ENCODE measurements at regions not wholly inside any gene's neighbourhood (a gene's known extent, or its start where the extent isn't known, plus 50 kb on each side); places are given as distances from the start of the nearest gene placed in this dataset.

DNA sequence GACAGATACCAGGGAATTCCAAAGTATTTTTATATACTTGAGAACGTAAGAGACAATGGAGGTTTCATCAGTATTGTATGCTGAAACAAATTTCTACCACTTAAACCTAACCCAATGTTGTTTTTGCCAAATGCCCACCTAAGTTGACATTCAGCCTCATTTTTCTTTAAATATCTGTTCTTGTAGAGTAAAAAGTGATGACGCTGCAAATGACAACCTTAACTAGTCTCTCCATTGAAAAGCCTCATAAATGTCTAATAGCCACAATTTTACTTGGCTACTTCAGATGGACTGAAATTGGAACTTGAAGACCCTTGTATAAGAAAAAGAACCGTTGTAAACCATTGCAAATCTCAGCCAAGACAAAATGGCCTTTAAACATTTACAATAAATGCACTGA is 176.9 kb downstream of the CRPPA start:
- H3K79me2 ChIP-seq (ENCODE audit: insufficient read depth, low read length), result no peaks in the 10 kb centered on the region
- H3K9me3 ChIP-seq (ENCODE audit: insufficient read depth, low read depth, low read length), result no peaks in the 10 kb centered on the region
- H3K4me2 ChIP-seq (ENCODE audit: low read length), result no peak overlapping the region
- TF ChIP-seq CTCF (IDR thresholded peaks at IDR 0.05; ENCODE audit: insufficient read depth, low read depth, low read length) (no peak), EZH2 (IDR thresholded peaks at IDR 0.05; ENCODE audit: insufficient read depth, low read length) (no peak)
- H3K27ac ChIP-seq (ENCODE audit: low read depth, low read length), result no peak overlapping the region
- H2AFZ ChIP-seq (ENCODE audit: low read depth, low read length), result no peak overlapping the region
- no peaks in the 10 kb centered on the region for H3K4me1 Mint-ChIP-seq (ENCODE audit: low read depth, unreplicated experiment)
- H3K4me1 ChIP-seq (ENCODE audit: insufficient read depth, low read length), result no peaks in the 10 kb centered on the region
- no peaks in the 10 kb centered on the region for H3K27me3 Mint-ChIP-seq (ENCODE audit: low read depth, unreplicated experiment)
- H3K4me3 Mint-ChIP-seq (ENCODE audit: unreplicated experiment), result no peak overlapping the region
- no peaks in the 10 kb centered on the region for H3K27me3 ChIP-seq (ENCODE audit: insufficient read depth, low read length)
- FAIRE-seq, result no peak
- H3K36me3 Mint-ChIP-seq (ENCODE audit: low read depth, unreplicated experiment), result peaks cover 8% of the 10 kb centered on the region
- H3K9ac ChIP-seq (ENCODE audit: low read length), result no peak overlapping the region
- no peak overlapping the region for H3K4me3 ChIP-seq (ENCODE audit: insufficient read depth, low read depth, low read length)
- DNase-seq (ENCODE audit: low read depth), result no peak
- H3K9me3 Mint-ChIP-seq (ENCODE audit: unreplicated experiment), result no peaks in the 10 kb centered on the region
- no peaks in the 10 kb centered on the region for H3K36me3 ChIP-seq (ENCODE audit: insufficient read depth, low read length)
- no peaks in the 10 kb centered on the region for H4K20me1 ChIP-seq (ENCODE audit: insufficient read depth, low read length)
- H3K27ac Mint-ChIP-seq (ENCODE audit: unreplicated experiment), result no peak overlapping the region

DNA sequence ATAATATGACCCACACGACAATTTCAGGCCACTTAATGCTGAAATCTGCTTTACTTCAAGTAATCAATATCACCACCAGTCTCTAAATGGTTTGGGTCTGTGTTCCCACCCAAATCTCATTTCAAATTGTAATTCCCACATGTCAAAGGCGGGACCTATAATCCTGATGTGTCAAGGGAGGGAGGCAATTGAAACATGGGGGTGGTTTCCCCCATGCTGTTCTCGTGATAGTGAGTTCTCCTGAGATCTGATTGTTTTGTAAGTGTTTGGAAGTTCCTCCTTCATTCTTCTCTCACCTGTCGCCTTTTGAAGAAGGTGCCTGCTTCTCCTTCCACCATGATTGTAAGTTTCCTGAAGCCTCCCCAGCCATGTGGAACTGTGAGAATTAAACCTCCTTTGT is 178.4 kb downstream of the CRPPA start:
- Histone ChIP-seq H3K27ac (ENCODE audit: low read depth, low read length) (no peak overlapping the region), H3K79me2 (ENCODE audit: insufficient read depth, low read length) (no peaks in the 10 kb centered on the region), H3K27me3 (ENCODE audit: insufficient read depth, low read length) (no peaks in the 10 kb centered on the region), H3K9me3 (ENCODE audit: insufficient read depth, low read depth, low read length) (no peaks in the 10 kb centered on the region), H2AFZ (ENCODE audit: low read depth, low read length) (no peak overlapping the region), H3K9ac (ENCODE audit: low read length) (no peak overlapping the region), H3K36me3 (ENCODE audit: insufficient read depth, low read length) (no peaks in the 10 kb centered on the region), H3K4me1 (ENCODE audit: insufficient read depth, low read length) (no peaks in the 10 kb centered on the region), H3K4me2 (ENCODE audit: low read length) (no peak overlapping the region), H3K4me3 (ENCODE audit: insufficient read depth, low read depth, low read length) (no peak overlapping the region), H4K20me1 (ENCODE audit: insufficient read depth, low read length) (no peaks in the 10 kb centered on the region)
- no peaks in the 10 kb centered on the region for H3K9me3 Mint-ChIP-seq (ENCODE audit: unreplicated experiment)
- TF ChIP-seq CTCF (IDR thresholded peaks at IDR 0.05; ENCODE audit: insufficient read depth, low read depth, low read length) (no peak), EZH2 (IDR thresholded peaks at IDR 0.05; ENCODE audit: insufficient read depth, low read length) (no peak)
- H3K36me3 Mint-ChIP-seq (ENCODE audit: low read depth, unreplicated experiment), result peaks cover 4% of the 10 kb centered on the region
- no peak for FAIRE-seq
- no peak overlapping the region for H3K4me3 Mint-ChIP-seq (ENCODE audit: unreplicated experiment)
- H3K27me3 Mint-ChIP-seq (ENCODE audit: low read depth, unreplicated experiment), result no peaks in the 10 kb centered on the region
- no peak overlapping the region for H3K27ac Mint-ChIP-seq (ENCODE audit: unreplicated experiment)
- DNase-seq (ENCODE audit: low read depth), result no peak
- H3K4me1 Mint-ChIP-seq (ENCODE audit: low read depth, unreplicated experiment), result no peaks in the 10 kb centered on the region

GRCh38 chr7:16241017-16241416 is 180.3 kb downstream of the CRPPA start:
- Mint-ChIP-seq H3K36me3 (ENCODE audit: low read depth, unreplicated experiment) (peaks cover 4% of the 10 kb centered on the region), H3K9me3 (ENCODE audit: unreplicated experiment) (no peaks in the 10 kb centered on the region), H3K27ac (ENCODE audit: unreplicated experiment) (no peak overlapping the region), H3K4me3 (ENCODE audit: unreplicated experiment) (no peak overlapping the region), H3K4me1 (ENCODE audit: low read depth, unreplicated experiment) (no peaks in the 10 kb centered on the region), H3K27me3 (ENCODE audit: low read depth, unreplicated experiment) (no peaks in the 10 kb centered on the region)
- Histone ChIP-seq H3K36me3 (ENCODE audit: insufficient read depth, low read length) (no peaks in the 10 kb centered on the region), H2AFZ (ENCODE audit: low read depth, low read length) (no peak overlapping the region), H3K9me3 (ENCODE audit: insufficient read depth, low read depth, low read length) (no peaks in the 10 kb centered on the region), H4K20me1 (ENCODE audit: insufficient read depth, low read length) (no peaks in the 10 kb centered on the region), H3K27ac (ENCODE audit: low read depth, low read length) (no peak overlapping the region), H3K9ac (ENCODE audit: low read length) (no peak overlapping the region), H3K27me3 (ENCODE audit: insufficient read depth, low read length) (no peaks in the 10 kb centered on the region), H3K4me1 (ENCODE audit: insufficient read depth, low read length) (no peaks in the 10 kb centered on the region), H3K79me2 (ENCODE audit: insufficient read depth, low read length) (no peaks in the 10 kb centered on the region), H3K4me3 (ENCODE audit: insufficient read depth, low read depth, low read length) (no peak overlapping the region), H3K4me2 (ENCODE audit: low read length) (no peak overlapping the region)
- FAIRE-seq (no peak), DNase-seq (ENCODE audit: low read depth) (no peak)
- TF ChIP-seq CTCF (IDR thresholded peaks at IDR 0.05; ENCODE audit: insufficient read depth, low read depth, low read length), result no peak
- no peak for TF ChIP-seq EZH2 (IDR thresholded peaks at IDR 0.05; ENCODE audit: insufficient read depth, low read length)

Data from astrocyte (in vitro differentiated cells and primary cell).